ENCODE measurements at regions not wholly inside any gene's neighbourhood (a gene's known extent, or its start where the extent isn't known, plus 50 kb on each side); places are given as distances from the start of the nearest gene placed in this dataset.

- CTCF ChIA-PET = no interaction called here
- Histone ChIP-seq H3K9me1 (ENCODE audit: insufficient read depth, low read length) (no peaks in the 10 kb centered on the region), H3K9ac (ENCODE audit: low read depth, low read length) (no peak overlapping the region), H3K79me1 (ENCODE audit: low read depth in 1 of 2, low read length in 2 of 2) (no peaks in the 10 kb centered on the region), H3K56ac (ENCODE audit: extremely low read depth, insufficient read depth, low read length) (no peak overlapping the region), H4K91ac (ENCODE audit: insufficient read depth, low read depth, low read length) (no peak overlapping the region), H2BK120ac (ENCODE audit: low read depth, low read length) (no peak overlapping the region), H4K20me1 (ENCODE audit: insufficient read depth, low read length) (no peaks in the 10 kb centered on the region), H4K5ac (ENCODE audit: low read depth, low read length) (no peak overlapping the region), H3K27ac (ENCODE audit: insufficient read depth, low read length) (no peak overlapping the region), H3K4me1 (ENCODE audit: control insufficient read depth, insufficient read depth, low read length) (no peaks in the 10 kb centered on the region), H3K36me3 (ENCODE audit: control insufficient read depth, insufficient read depth, low read length) (no peaks in the 10 kb centered on the region), H2BK15ac (ENCODE audit: low read depth, low read length) (no peak overlapping the region), H4K8ac (ENCODE audit: low read depth in 2 of 2, low read length in 2 of 2) (no peak overlapping the region), H3K4ac (ENCODE audit: low read depth, low read length) (no peak overlapping the region), H3K18ac (ENCODE audit: low read depth, low read length) (no peak overlapping the region), H3K4me2 (ENCODE audit: low read depth, low read length) (no peak overlapping the region), H2AFZ (replicated peaks; ENCODE audit: low read length, poor library complexity) (no peak overlapping the region), H3K4me3 (ENCODE audit: insufficient read depth, low read depth, low read length) (no peak overlapping the region), H3K23ac (ENCODE audit: low read depth, low read length) (no peak overlapping the region), H3K27me3 (ENCODE audit: control insufficient read depth, insufficient read depth, low read length) (no peaks in the 10 kb centered on the region), H2AK9ac (replicated peaks; ENCODE audit: low read depth, low read length, poor library complexity) (no peak overlapping the region), H3K9me3 (ENCODE audit: control insufficient read depth, insufficient read depth, low read length) (no peaks in the 10 kb centered on the region), H2AK5ac (ENCODE audit: low read depth, low read length) (no peak overlapping the region), H2BK20ac (ENCODE audit: low read depth, low read length) (no peak overlapping the region), H2BK5ac (ENCODE audit: low read depth, low read length, poor library complexity, severe bottlenecking) (no peak overlapping the region), H3K14ac (replicated peaks; ENCODE audit: low read depth, low read length) (no peak overlapping the region)
- no CpG with 5 or more reads among the region's 3 CpGs for whole genome bisulfite sequencing, 2 experiments (ENCODE audit: extremely low coverage in 2 of 2, insufficient read length in 1 of 2)
- TF ChIP-seq CEBPB (IDR thresholded peaks at IDR 0.05; ENCODE audit: low read depth, low read length) (peak; percentile 92), CHD1 (IDR thresholded peaks at IDR 0.05; ENCODE audit: low read depth, low read length) (no peak)
- no peak for ATAC-seq (ENCODE audit: low read depth)
- intact Hi-C loops (cut with micrococcal nuclease) (loop anchor here (10.0 kb wide), 1 partner anchor 223 kb away; no protein-coding TSS in a partner anchor), in situ Hi-C loops (cut with MboI; ENCODE audit: low sequenced_read_pairs) (no loop called here), dilution Hi-C loops (cut with HindIII; ENCODE audit: low sequenced_read_pairs, unreplicated experiment) (no loop called here)
- no TSS peak for BruUV-seq (replicated peaks)
- POLR2A ChIA-PET (ENCODE audit: unreplicated experiment) = no interaction called here
- no peak for DNase-seq
These were observed 883.3 kb upstream of the CNTN5 start for GRCh38 chr11:98137437-98137836.

All from IMR-90 (cell line).